HG03575 (cell line): ENCODE measurements at regions not wholly inside any gene's neighbourhood (a gene's known extent, or its start where the extent isn't known, plus 50 kb on each side); places are given as distances from the start of the nearest gene placed in this dataset.
"Not testable (repeated sequence)": the region's sequence is repeated elsewhere in the genome, so short reads cannot be mapped to it uniquely, and the experiment has no call there.

Source experiments
- ATAC-seq: cut with Tn5 transposase; IDR thresholded peaks from one replicate; pipeline ENCODE4 v1.9.1; 2021; ENCODE audit not compliant: unreplicated experiment, insufficient number of reproducible peaks, low FRiP score; ENCODE audit errors: extremely low read depth

- no peak for ATAC-seq
These were observed 99.0 kb upstream of the PLXNA2 start for GRCh38 chr1:208343226-208343625.

GRCh38 chr1:208344202-208344857 is 100.1 kb upstream of the PLXNA2 start:
- no peak for ATAC-seq

- no peak for ATAC-seq
These were observed 103.0 kb upstream of the PLXNA2 start for GRCh38 chr1:208347191-208347590.

- no peak for ATAC-seq
These were observed 105.6 kb upstream of the PLXNA2 start for GRCh38 chr1:208349694-208350330.

- no peak for ATAC-seq
These were observed 106.6 kb upstream of the PLXNA2 start for GRCh38 chr1:208350815-208351214.

DNA sequence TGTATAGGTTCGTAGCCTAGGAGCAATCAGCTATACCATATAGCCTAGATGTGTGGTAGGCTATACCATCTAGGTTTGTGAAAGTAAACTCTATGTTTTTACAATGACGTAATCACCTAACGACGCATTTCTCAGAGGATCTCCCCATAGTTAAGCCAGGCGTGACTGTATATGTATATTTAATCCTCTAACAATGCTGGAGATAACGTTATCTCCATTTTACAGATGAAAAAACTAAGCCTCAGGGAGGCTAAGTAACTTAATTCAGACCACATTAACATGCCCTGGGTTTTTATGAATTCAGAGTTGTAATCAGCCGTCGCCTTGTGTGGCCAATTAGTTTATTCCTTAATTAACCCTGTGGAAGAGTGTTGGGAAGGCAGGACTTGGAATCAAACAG is 107.7 kb upstream of the PLXNA2 start:
- no peak for ATAC-seq

GRCh38 chr1:208353797-208354196 is 109.6 kb upstream of the PLXNA2 start:
- ATAC-seq, result not testable (repeated sequence)

- ATAC-seq, result no peak
These were observed 113.7 kb upstream of the PLXNA2 start for GRCh38 chr1:208357644-208358507.

- no peak for ATAC-seq
These were observed 114.5 kb upstream of the PLXNA2 start for GRCh38 chr1:208358651-208359050.

DNA sequence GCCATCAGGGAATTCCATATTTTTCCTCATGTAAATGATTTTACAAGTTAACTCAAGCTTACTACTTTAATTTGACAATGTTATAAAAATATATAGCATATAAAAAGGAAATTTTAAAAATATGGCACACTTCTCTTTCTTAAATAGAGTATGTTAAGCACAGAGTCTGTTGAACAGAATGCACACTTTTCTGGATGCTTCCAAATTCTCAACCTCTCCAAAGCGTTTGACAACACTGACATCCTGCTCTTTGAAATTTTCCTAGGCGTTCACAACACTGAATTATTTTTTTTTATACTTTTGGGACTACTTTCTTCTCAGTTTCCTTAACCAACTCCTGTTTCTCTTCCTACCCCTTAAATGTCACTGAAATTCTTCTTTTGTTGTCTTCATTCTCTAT is 117.8 kb upstream of the PLXNA2 start:
- no peak for ATAC-seq

GRCh38 chr1:208366559-208366958 is 122.4 kb upstream of the PLXNA2 start:
- ATAC-seq, result no peak

- ATAC-seq, result no peak
These were observed 124.9 kb upstream of the PLXNA2 start for GRCh38 chr1:208369045-208369444.

GRCh38 chr1:208369658-208370057 is 125.5 kb upstream of the PLXNA2 start:
- no peak for ATAC-seq

GRCh38 chr1:208374391-208374941 is 130.3 kb upstream of the PLXNA2 start:
- no peak for ATAC-seq

GRCh38 chr1:208381481-208381880 is 137.3 kb upstream of the PLXNA2 start:
- no peak for ATAC-seq

GRCh38 chr1:208387908-208388811 is 144.0 kb upstream of the PLXNA2 start:
- ATAC-seq, result no peak

DNA sequence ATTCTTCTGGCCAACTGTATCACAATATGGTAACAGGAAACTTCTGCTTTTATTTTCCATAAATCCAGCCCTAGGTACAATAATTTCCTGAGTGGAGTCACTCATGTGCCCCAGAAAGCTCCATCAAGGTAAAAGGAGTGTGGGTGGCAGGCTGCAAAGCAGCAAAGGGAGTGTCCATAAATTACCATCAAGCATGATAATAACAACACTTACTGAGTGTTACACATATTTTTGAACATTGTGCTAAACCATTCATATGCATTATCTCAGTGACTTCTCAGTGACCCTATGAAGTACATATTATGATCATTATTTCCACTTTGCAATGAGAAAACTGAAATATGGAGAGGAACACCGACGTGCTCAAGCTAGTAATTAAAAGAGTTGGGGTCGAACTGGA is 149.2 kb upstream of the PLXNA2 start:
- ATAC-seq, result no peak

GRCh38 chr1:208393826-208394225 is 149.6 kb upstream of the PLXNA2 start:
- ATAC-seq, result no peak

- no peak for ATAC-seq
These were observed 153.1 kb upstream of the PLXNA2 start for GRCh38 chr1:208397286-208397685.
